ENCODE measurements at regions not wholly inside any gene's neighbourhood (a gene's known extent, or its start where the extent isn't known, plus 50 kb on each side); places are given as distances from the start of the nearest gene placed in this dataset.

DNA sequence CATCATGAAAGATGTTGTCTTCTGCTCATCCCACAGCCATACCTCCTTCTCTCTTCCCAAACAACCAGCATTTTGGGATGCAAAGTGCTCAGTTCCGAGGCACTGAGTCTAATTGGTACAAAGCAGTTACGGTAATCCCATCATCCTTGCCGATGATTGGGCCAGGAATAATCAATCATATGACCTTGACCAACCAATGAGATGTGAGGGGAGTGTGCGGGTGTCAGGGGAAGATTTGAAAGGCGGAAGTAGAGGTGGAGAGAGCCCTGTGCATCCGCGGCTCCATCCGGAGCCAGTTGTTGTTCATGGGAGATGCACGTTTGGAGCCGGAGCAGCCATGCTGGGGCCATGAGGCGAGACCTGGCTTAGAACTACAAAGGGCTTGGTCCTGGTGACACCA is 67.3 kb downstream of the SYNE3 start:
- TF ChIP-seq, protein P1, sequence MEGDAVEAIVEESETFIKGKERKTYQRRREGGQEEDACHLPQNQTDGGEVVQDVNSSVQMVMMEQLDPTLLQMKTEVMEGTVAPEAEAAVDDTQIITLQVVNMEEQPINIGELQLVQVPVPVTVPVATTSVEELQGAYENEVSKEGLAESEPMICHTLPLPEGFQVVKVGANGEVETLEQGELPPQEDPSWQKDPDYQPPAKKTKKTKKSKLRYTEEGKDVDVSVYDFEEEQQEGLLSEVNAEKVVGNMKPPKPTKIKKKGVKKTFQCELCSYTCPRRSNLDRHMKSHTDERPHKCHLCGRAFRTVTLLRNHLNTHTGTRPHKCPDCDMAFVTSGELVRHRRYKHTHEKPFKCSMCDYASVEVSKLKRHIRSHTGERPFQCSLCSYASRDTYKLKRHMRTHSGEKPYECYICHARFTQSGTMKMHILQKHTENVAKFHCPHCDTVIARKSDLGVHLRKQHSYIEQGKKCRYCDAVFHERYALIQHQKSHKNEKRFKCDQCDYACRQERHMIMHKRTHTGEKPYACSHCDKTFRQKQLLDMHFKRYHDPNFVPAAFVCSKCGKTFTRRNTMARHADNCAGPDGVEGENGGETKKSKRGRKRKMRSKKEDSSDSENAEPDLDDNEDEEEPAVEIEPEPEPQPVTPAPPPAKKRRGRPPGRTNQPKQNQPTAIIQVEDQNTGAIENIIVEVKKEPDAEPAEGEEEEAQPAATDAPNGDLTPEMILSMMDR (IDR thresholded peaks at IDR 0.05; ENCODE audit: unreplicated experiment) = no peak
- Mint-ChIP-seq H3K36me3 (ENCODE audit: low read depth, unreplicated experiment) (no peaks in the 10 kb centered on the region), H3K27me3 (ENCODE audit: unreplicated experiment) (peaks cover 2% of the 10 kb centered on the region), H3K4me3 (ENCODE audit: unreplicated experiment) (no peak overlapping the region), H3K9me3 (ENCODE audit: unreplicated experiment) (no peaks in the 10 kb centered on the region), H3K4me1 (ENCODE audit: unreplicated experiment) (no peaks in the 10 kb centered on the region), H3K27ac (ENCODE audit: unreplicated experiment) (no peak overlapping the region)
- DNase-seq (ENCODE audit: low spot score) = no peak

DNA sequence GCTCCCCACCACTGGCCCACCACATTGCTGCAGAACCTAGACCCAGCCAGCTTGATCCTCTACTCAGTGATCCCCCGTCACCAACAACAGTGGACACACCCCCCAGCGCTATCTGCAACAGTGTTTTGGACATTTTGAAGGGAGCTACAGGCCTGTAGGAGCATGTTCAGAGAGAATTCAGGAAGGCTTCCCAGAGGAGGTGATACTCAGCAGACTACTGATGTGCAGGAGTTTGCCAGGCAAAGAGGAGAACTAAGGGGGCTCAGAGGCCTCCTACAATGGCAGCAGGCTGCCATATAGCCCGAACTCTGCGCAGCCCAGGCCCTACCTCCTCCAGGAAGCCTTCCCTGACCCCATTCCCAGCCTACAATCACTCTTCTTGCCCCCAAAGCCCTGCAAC is 70.0 kb downstream of the SYNE3 start:
- no peaks in the 10 kb centered on the region for H3K9me3 Mint-ChIP-seq (ENCODE audit: unreplicated experiment)
- DNase-seq (ENCODE audit: low spot score) = no peak
- peaks cover 5% of the 10 kb centered on the region for H3K27me3 Mint-ChIP-seq (ENCODE audit: unreplicated experiment)
- H3K27ac Mint-ChIP-seq (ENCODE audit: unreplicated experiment) = no peak overlapping the region
- no peaks in the 10 kb centered on the region for H3K36me3 Mint-ChIP-seq (ENCODE audit: low read depth, unreplicated experiment)
- no peaks in the 10 kb centered on the region for H3K4me1 Mint-ChIP-seq (ENCODE audit: unreplicated experiment)
- H3K4me3 Mint-ChIP-seq (ENCODE audit: unreplicated experiment) = no peak overlapping the region
- TF ChIP-seq, protein P1 (IDR thresholded peaks at IDR 0.05; ENCODE audit: unreplicated experiment) = no peak

DNA sequence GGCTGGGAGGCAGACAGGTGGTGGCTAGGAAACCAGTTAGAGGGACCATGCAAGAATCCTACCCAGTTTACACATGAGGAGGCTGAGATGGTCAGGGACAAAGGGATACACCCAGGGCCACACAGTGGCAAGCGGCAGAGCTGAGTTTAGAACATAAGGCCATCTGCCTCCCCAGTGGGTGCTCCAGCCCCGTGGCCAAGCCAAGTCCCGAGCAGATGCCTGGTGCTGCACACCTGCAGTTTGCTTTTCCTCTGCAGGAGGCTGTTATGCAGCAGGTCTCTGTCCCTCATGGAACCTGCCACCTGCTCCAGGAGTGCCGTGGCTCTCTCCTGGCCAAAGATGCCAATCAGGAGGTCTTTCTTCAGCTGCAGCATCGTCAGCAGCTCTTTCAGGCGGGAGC is 70.8 kb downstream of the SYNE3 start:
- TF ChIP-seq, protein P1 (IDR thresholded peaks at IDR 0.05; ENCODE audit: unreplicated experiment) = no peak
- Mint-ChIP-seq H3K36me3 (ENCODE audit: low read depth, unreplicated experiment) (no peaks in the 10 kb centered on the region), H3K4me3 (ENCODE audit: unreplicated experiment) (no peak overlapping the region), H3K4me1 (ENCODE audit: unreplicated experiment) (no peaks in the 10 kb centered on the region), H3K27me3 (ENCODE audit: unreplicated experiment) (peaks cover 5% of the 10 kb centered on the region), H3K27ac (ENCODE audit: unreplicated experiment) (no peak overlapping the region), H3K9me3 (ENCODE audit: unreplicated experiment) (no peaks in the 10 kb centered on the region)
- DNase-seq (ENCODE audit: low spot score) = no peak

DNA sequence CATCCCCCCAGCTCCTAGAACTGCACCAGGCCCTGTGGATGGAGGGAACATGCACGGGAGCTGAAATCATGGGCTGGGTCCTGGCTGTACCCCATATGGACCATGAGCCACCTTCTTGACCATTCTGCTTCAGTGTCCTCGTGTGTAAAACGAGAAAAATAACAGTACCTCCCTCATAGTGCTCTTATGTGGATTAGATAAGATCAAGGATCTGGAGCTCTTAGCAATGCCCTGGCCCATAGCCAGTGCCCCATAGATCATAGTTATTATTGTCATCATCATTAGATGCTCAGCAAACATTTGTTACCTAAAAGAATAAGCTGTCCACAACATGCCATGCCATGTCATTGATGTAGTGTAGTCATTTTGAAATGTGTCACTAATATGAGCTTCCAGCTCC is 71.3 kb downstream of the SYNE3 start:
- Mint-ChIP-seq H3K27ac (ENCODE audit: unreplicated experiment) (no peak overlapping the region), H3K9me3 (ENCODE audit: unreplicated experiment) (no peaks in the 10 kb centered on the region), H3K4me3 (ENCODE audit: unreplicated experiment) (no peak overlapping the region), H3K4me1 (ENCODE audit: unreplicated experiment) (no peaks in the 10 kb centered on the region), H3K27me3 (ENCODE audit: unreplicated experiment) (peaks cover 5% of the 10 kb centered on the region), H3K36me3 (ENCODE audit: low read depth, unreplicated experiment) (no peaks in the 10 kb centered on the region)
- DNase-seq (ENCODE audit: low spot score) = no peak
- TF ChIP-seq, protein P1 (IDR thresholded peaks at IDR 0.05; ENCODE audit: unreplicated experiment) = no peak

DNA sequence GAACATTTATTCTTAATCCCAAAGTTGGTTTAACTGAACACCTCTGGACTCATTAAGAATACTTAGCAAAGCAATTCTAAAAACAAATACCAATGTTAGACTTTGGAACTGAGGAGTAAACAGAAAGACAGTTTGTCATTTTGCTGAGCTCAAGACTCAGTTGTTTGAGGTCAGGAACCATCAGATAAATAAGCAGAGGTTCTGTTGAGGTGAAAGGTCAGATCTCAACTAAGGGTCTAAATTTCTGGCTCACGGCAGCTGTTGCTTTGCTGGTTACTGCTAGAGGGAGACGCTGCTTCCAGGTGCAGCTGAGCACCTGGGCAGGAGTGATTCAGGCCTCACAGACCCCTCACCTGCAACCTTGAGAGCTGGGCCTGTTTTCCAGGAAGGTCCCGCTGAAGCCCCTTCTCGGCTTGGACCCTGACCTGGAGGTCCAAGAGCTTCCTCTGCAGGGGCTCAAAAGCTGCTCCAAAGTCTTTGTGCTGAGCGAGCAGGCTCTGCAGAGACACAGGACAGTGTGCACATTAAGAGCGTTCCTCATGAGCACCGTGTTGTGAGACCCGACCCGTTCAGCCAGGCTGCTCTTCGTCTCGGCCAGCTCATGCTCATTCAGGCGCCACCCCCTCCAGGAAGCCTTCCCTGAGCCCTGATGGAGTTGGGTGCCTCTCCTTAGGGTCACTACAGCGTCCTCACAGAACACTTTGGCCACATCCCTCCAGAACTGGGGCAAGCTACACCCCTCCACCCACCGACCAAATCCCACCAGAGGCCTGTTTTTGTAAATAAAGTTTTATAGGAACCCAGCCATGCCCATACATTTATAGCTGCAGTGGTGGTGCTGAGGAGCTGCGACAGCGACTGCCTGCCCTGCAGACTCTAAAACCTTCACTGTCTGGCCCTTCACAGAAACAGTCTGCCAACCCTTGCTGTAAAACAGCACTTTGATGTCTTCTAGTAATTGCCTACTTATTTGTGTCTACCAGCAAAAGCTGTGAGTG is 72.0 kb downstream of the SYNE3 start:
- no peak overlapping the region for H3K27ac Mint-ChIP-seq (ENCODE audit: unreplicated experiment)
- no peaks in the 10 kb centered on the region for H3K36me3 Mint-ChIP-seq (ENCODE audit: low read depth, unreplicated experiment)
- H3K9me3 Mint-ChIP-seq (ENCODE audit: unreplicated experiment) = no peaks in the 10 kb centered on the region
- no peaks in the 10 kb centered on the region for H3K4me1 Mint-ChIP-seq (ENCODE audit: unreplicated experiment)
- peaks cover 5% of the 10 kb centered on the region for H3K27me3 Mint-ChIP-seq (ENCODE audit: unreplicated experiment)
- no peak for DNase-seq (ENCODE audit: low spot score)
- TF ChIP-seq, protein P1 (IDR thresholded peaks at IDR 0.05; ENCODE audit: unreplicated experiment) = no peak
- no peak overlapping the region for H3K4me3 Mint-ChIP-seq (ENCODE audit: unreplicated experiment)

Data from endothelial cell (in vitro differentiated cells).